MM.1S (cell line): ENCODE measurements at regions not wholly inside any gene's neighbourhood (a gene's known extent, or its start where the extent isn't known, plus 50 kb on each side); places are given as distances from the start of the nearest gene placed in this dataset.

Source experiments
- CTCF ChIP-seq: fragments of 300-600 bp; sonication (generic); IDR thresholded peaks from 2 replicates; pipeline ENCODE4 v1.5.1; 2016; ENCODE audit warnings: antibody characterized with exemption, low read length, mixed read lengths
- EZH2 ChIP-seq: fragments of 300-600 bp; sonication (generic); optimal IDR thresholded peaks from 2 replicates; pipeline ENCODE3; 2017; ENCODE audit warnings: low read depth, mild to moderate bottlenecking, antibody characterized with exemption, low read length, mixed read lengths

DNA sequence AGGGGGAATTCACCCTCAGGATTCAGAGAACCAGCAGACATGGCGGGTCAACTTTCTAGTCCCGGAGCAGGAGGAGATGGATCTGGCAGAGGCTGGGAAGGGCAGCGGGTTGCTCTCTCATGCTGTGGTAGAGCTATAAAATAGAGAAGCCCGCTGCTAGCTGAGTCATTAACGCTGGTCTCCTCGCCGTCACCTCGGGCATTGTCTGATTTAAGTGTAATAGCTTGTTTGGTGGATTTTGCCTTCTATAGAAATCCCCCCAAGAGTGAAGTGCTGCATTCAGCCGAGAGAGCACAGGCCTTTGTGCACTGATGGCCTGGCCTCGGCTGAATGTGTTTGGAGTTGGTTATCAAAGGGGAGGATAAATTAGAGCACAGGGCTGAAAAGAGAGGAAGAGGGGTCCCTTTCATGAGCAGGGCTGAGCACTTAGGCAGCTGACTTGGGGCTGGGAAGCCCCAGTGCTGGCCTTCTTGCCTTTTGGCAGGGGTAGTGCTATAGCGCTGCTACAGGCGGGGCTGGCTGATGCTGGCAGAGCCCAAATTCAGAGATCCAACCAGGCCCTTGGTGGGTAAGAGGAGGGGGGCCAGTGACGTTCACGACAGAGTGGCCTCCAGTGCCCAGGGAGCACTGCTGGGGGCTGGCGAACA lies 161.1 kb upstream of the CADM1 start:
- no peak for TF ChIP-seq EZH2
- TF ChIP-seq CTCF, result no peak
